H1 (cell line): ENCODE measurements at regions not wholly inside any gene's neighbourhood (a gene's known extent, or its start where the extent isn't known, plus 50 kb on each side); places are given as distances from the start of the nearest gene placed in this dataset.

Experiments
- CTCF ChIA-PET: fragments of 300-600 bp; sonication (Branson Sonifier 250); formaldehyde crosslinking; loops from one replicate; lab custom pipeline; 2021; ENCODE audit not compliant: partially characterized antibody; lab: Charles Lee
- POLR2A ChIA-PET: fragments of 300-600 bp; sonication (Branson Sonifier 250); formaldehyde crosslinking; loops from one replicate; lab custom pipeline; 2021; ENCODE audit warnings: inconsistent platforms; ENCODE audit not compliant: partially characterized antibody; lab: Charles Lee
- DNase-seq, 2 experiments: peaks; one replicate each; pipeline versions ENCODE4 v3.0.0 to v3.0.0-alpha.2; 2010 to 2022; ENCODE audit warnings: low spot score in 2 of 2, low read depth in 1 of 2, mixed read lengths in 1 of 2
- FAIRE-seq: peaks from 2 replicates; lab custom pipeline; 2011; peaks lifted over from hg19 to GRCh38; lab: Jason Lieb, UNC
- H2AFZ ChIP-seq: 2 replicates; pipeline ENCODE4 v1.8.1; 2012; ENCODE audit warnings: low read length, inconsistent platforms
- H2AK5ac ChIP-seq: 2 replicates; pipeline ENCODE4 v1.6.1; 2013; ENCODE audit warnings: low read depth, low read length
- H2BK120ac ChIP-seq: replicated peaks from 2 replicates; pipeline ENCODE3; 2013; ENCODE audit warnings: low read depth, low read length, inconsistent platforms
- H2BK12ac ChIP-seq: 2 replicates; pipeline ENCODE4 v1.6.1; 2013; ENCODE audit warnings: low read depth, low read length
- H2BK15ac ChIP-seq: 2 replicates; pipeline ENCODE4 v1.6.1; 2013; ENCODE audit warnings: low read length
- H2BK20ac ChIP-seq: 2 replicates; pipeline ENCODE4 v1.6.1; 2013; ENCODE audit warnings: low read length
- H2BK5ac ChIP-seq: 2 replicates; pipeline ENCODE4 v1.6.1; 2013; ENCODE audit warnings: low read depth, low read length
- H3K14ac ChIP-seq: 2 replicates; pipeline ENCODE4 v1.6.1; 2013; ENCODE audit warnings: inconsistent platforms; ENCODE audit not compliant: insufficient read length
- H3K18ac ChIP-seq: 2 replicates; pipeline ENCODE4 v1.6.1; 2013; ENCODE audit warnings: low read length; ENCODE audit errors: extremely low read depth
- H3K23ac ChIP-seq: 2 replicates; pipeline ENCODE4 v1.6.1; 2013; ENCODE audit warnings: inconsistent platforms; ENCODE audit not compliant: insufficient read length
- H3K23me2 ChIP-seq: 2 replicates; pipeline ENCODE4 v1.6.1; 2013; ENCODE audit warnings: low read depth, low read length
- H3K27ac ChIP-seq: 2 replicates; pipeline ENCODE4 v1.6.1; 2011; ENCODE audit warnings: low read depth, low read length, inconsistent platforms
- H3K27me3 ChIP-seq, 4 experiments: replicated peaks in 1 of 4; 1 replicate in 1 of 4; 2 replicates in 3 of 4; pipeline versions ENCODE4 v1.6.1 to v1.8.1; 2011 to 2013; ENCODE audit warnings: low read length in 3 of 4, mild to moderate bottlenecking in 3 of 4, inconsistent platforms in 2 of 4, mixed read lengths in 2 of 4, moderate library complexity in 1 of 4; ENCODE audit not compliant: control insufficient read depth in 3 of 4, insufficient read depth in 3 of 4; ENCODE audit errors: extremely low read depth in 1 of 4
- H3K36me3 ChIP-seq, 4 experiments: 2 replicates each; pipeline versions ENCODE4 v1.6.1 to v1.8.1; 2011 to 2013; ENCODE audit warnings: mild to moderate bottlenecking in 4 of 4, low read length in 3 of 4, moderate library complexity in 2 of 4, control low read depth in 1 of 4, inconsistent platforms in 1 of 4; ENCODE audit not compliant: insufficient read depth in 4 of 4, control insufficient read depth in 2 of 4
- H3K4ac ChIP-seq: replicated peaks from 2 replicates; pipeline ENCODE3; 2013; ENCODE audit warnings: low read length, low read depth, mixed read lengths, inconsistent platforms; ENCODE audit not compliant: insufficient read length
- H3K4me1 ChIP-seq, 4 experiments: replicated peaks in 1 of 4; 1 replicate in 1 of 4; 2 replicates in 3 of 4; pipeline versions ENCODE4 v1.6.1 to v1.8.1; 2011 to 2013; ENCODE audit warnings: low read length in 3 of 4, inconsistent platforms in 2 of 4, mixed read lengths in 1 of 4; ENCODE audit not compliant: insufficient read depth in 4 of 4, control insufficient read depth in 3 of 4
- H3K4me2 ChIP-seq, 2 experiments: 2 replicates each; pipeline versions ENCODE4 v1.6.1 to v1.8.1; 2011 to 2013; ENCODE audit warnings: low read depth in 2 of 2, low read length in 2 of 2, control low read depth in 1 of 2, inconsistent platforms in 1 of 2, mild to moderate bottlenecking in 1 of 2; ENCODE audit not compliant: insufficient read depth in 1 of 2
- H3K4me3 ChIP-seq, 4 experiments: fragments of 200-600, 300-600 bp in 1 of 4; sonication (generic), shearing (Covaris generic), sonication (Bioruptor Twin) in 1 of 4; 2 replicates each; pipeline versions ENCODE4 v1.5.1 to v1.8.1; 2011 to 2016; ENCODE audit warnings: low read length in 4 of 4, low read depth in 3 of 4, control low read depth in 2 of 4, inconsistent platforms in 2 of 4, mild to moderate bottlenecking in 2 of 4, mixed read lengths in 1 of 4, moderate library complexity in 1 of 4; ENCODE audit not compliant: insufficient read depth in 2 of 4; ENCODE audit errors: extremely low read depth in 1 of 4
- H3K56ac ChIP-seq: replicated peaks from 2 replicates; pipeline ENCODE3; 2013; ENCODE audit warnings: low read depth, mild to moderate bottlenecking, mixed read lengths, low read length, inconsistent platforms; ENCODE audit not compliant: insufficient read length
- H3K79me1 ChIP-seq: 2 replicates; pipeline ENCODE4 v1.6.1; 2013; ENCODE audit warnings: low read depth, low read length, control low read depth
- H3K79me2 ChIP-seq, 2 experiments: 2 replicates each; pipeline versions ENCODE4 v1.6.1 to v1.8.1; 2012 to 2013; ENCODE audit warnings: low read length in 2 of 2, mild to moderate bottlenecking in 2 of 2, inconsistent platforms in 1 of 2; ENCODE audit not compliant: insufficient read depth in 2 of 2, control insufficient read depth in 1 of 2
- H3K9ac ChIP-seq, 4 experiments: replicated peaks in 1 of 4; 1 replicate in 1 of 4; 2 replicates in 3 of 4; pipeline versions ENCODE4 v1.6.1 to v1.8.1; 2011 to 2013; ENCODE audit warnings: low read depth in 3 of 4, low read length in 3 of 4, control low read depth in 2 of 4, mild to moderate bottlenecking in 2 of 4, moderate library complexity in 2 of 4, inconsistent platforms in 1 of 4; ENCODE audit errors: extremely low read depth in 1 of 4
- H3K9me3 ChIP-seq, 2 experiments: 2 replicates each; pipeline versions ENCODE4 v1.6.1 to v1.8.1; 2012 to 2013; ENCODE audit warnings: mild to moderate bottlenecking in 2 of 2, moderate library complexity in 2 of 2, control low read depth in 1 of 2, inconsistent platforms in 1 of 2, low read depth in 1 of 2, low read length in 1 of 2, mixed read lengths in 1 of 2; ENCODE audit not compliant: insufficient read depth in 2 of 2
- H4K20me1 ChIP-seq, 2 experiments: replicated peaks in 1 of 2; 2 replicates each; pipeline versions ENCODE3 to v1.8.1; 2011 to 2013; ENCODE audit warnings: inconsistent platforms in 2 of 2, low read length in 2 of 2, mild to moderate bottlenecking in 1 of 2; ENCODE audit not compliant: insufficient read depth in 2 of 2, control insufficient read depth in 1 of 2
- H4K5ac ChIP-seq: 2 replicates; pipeline ENCODE4 v1.6.1; 2013; ENCODE audit warnings: low read length, low read depth, mixed read lengths, inconsistent platforms; ENCODE audit not compliant: insufficient read length
- H4K8ac ChIP-seq: 2 replicates; pipeline ENCODE4 v1.8.0; 2013; ENCODE audit warnings: mild to moderate bottlenecking, moderate library complexity, low read length, inconsistent platforms; ENCODE audit not compliant: insufficient read depth; ENCODE audit errors: extremely low read depth
- H4K91ac ChIP-seq: replicated peaks from 2 replicates; pipeline ENCODE3; 2013; ENCODE audit warnings: low read length, mixed read lengths, inconsistent platforms; ENCODE audit not compliant: insufficient read length
- BCL11A ChIP-seq, 2 experiments: IDR thresholded peaks; one replicate each; pipeline ENCODE4 v1.6.1; 2011; ENCODE audit warnings: low read depth in 2 of 2, low read length in 2 of 2, mild to moderate bottlenecking in 2 of 2
- BRCA1 ChIP-seq: IDR thresholded peaks from 2 replicates; pipeline ENCODE4 v1.6.1; 2012; ENCODE audit warnings: low read depth, low read length, improper control_type of control experiment
- CBX5 ChIP-seq: fragments of 300-800, 300-1000 bp; sonication (generic); IDR thresholded peaks from 2 replicates; pipeline ENCODE4 v1.7.1; 2016; ENCODE audit warnings: antibody characterized with exemption, low read length, low read depth
- EZH2 ChIP-seq: fragments of 200-600 bp; sonication (generic); IDR thresholded peaks from 2 replicates; pipeline ENCODE4 v1.7.1; 2012; ENCODE audit warnings: low read depth, mild to moderate bottlenecking, moderate library complexity, low read length, inconsistent platforms; ENCODE audit not compliant: severe bottlenecking
- FOSL1 ChIP-seq: IDR thresholded peaks from 2 replicates; pipeline ENCODE4 v1.6.1; 2011; ENCODE audit warnings: mild to moderate bottlenecking, low read depth, low read length, moderate library complexity; ENCODE audit not compliant: insufficient read depth
- HDAC6 ChIP-seq: IDR thresholded peaks from one replicate; pipeline ENCODE4 v1.7.1; 2012; ENCODE audit warnings: low read depth, mild to moderate bottlenecking, inconsistent platforms, low read length, moderate library complexity
- JUN ChIP-seq: IDR thresholded peaks from 2 replicates; pipeline ENCODE4 v1.6.1; 2011; ENCODE audit warnings: low read depth, mild to moderate bottlenecking, improper control_type of control experiment, low read length
- PHF8 ChIP-seq: fragments of 200-600 bp; sonication (generic); conservative IDR thresholded peaks from 2 replicates; pipeline ENCODE4 v1.7.1; 2012; ENCODE audit warnings: low read depth, mild to moderate bottlenecking, inconsistent platforms, low read length, moderate library complexity
- RAD21 ChIP-seq, 2 experiments: IDR thresholded peaks in 1 of 2; conservative IDR thresholded peaks in 1 of 2; 2 replicates each; pipeline ENCODE4 v1.6.1; 2011; ENCODE audit warnings: low read depth in 2 of 2, low read length in 2 of 2, improper control_type of control experiment in 1 of 2, inconsistent platforms in 1 of 2, mild to moderate bottlenecking in 1 of 2, moderate library complexity in 1 of 2
- RNF2 ChIP-seq: fragments of 200-900, 300-1000 bp; sonication (generic); IDR thresholded peaks from 2 replicates; pipeline ENCODE4 v1.7.1; 2016; ENCODE audit warnings: borderline replicate concordance, low read depth, mild to moderate bottlenecking, antibody characterized with exemption, low read length; ENCODE audit not compliant: poor library complexity, severe bottlenecking; ENCODE audit errors: missing control alignments
- TAF7 ChIP-seq: optimal IDR thresholded peaks from 2 replicates; pipeline ENCODE3; 2011; ENCODE audit warnings: low read depth, mild to moderate bottlenecking, inconsistent platforms, low read length, moderate library complexity, borderline replicate concordance
- ZNF274 ChIP-seq: IDR thresholded peaks from 2 replicates; pipeline ENCODE4 v1.7.0; 2012; ENCODE audit warnings: low read length, borderline replicate concordance; ENCODE audit errors: extremely low read depth
- WGBS, 2 experiments: shearing (Covaris generic) in 1 of 2; methylation state at CpG; one replicate each; pipeline versions ENCODE4 v1.1.6 to v1.1.7; 2013 to 2015; ENCODE audit warnings: low lambda C conversion rate in 2 of 2, mixed read lengths in 2 of 2, inconsistent platforms in 1 of 2, low coverage in 1 of 2, missing lambda C conversion rate in 1 of 2; ENCODE audit not compliant: insufficient replicate concordance in 2 of 2, insufficient coverage in 1 of 2, insufficient read length in 1 of 2; ENCODE audit errors: extremely low coverage in 1 of 2, missing lambda C conversion rate in 1 of 2; 5-methylcytosine and 5-hydroxymethylcytosine counted together
- TF ChIP-seq, protein P1 (sequence below): IDR thresholded peaks from 2 replicates; pipeline ENCODE4 v1.6.1; 2011; ENCODE audit warnings: low read depth, mild to moderate bottlenecking, low read length; ENCODE audit not compliant: insufficient read depth

DNA sequence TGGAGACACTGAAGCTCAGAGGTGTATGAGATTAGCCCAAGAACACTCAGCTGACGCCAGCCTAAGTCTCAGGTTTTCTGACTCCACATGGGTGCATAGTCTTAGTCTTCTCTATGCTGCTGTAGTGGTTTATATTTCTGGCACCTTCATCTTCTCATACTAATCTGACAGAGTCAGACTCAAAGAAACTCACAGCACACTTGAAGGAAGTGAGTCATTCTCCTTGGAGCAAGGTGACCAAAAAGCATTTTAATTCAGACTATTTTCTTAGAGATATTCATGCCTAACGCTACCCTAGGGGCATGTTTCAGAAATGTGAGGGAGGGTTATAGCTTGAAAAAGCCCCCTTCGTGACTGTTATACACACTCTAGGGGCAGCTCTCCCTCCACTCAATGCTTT lies 775.3 kb upstream of the ARPP21 start:
- no peak overlapping the region for H3K14ac ChIP-seq
- H2BK12ac ChIP-seq, result no peak overlapping the region
- H3K23me2 ChIP-seq, result no peaks in the 10 kb centered on the region
- no peak overlapping the region for H3K4me2 ChIP-seq
- peaks cover 5 to 11% (median 7%) of the 10 kb centered on the region in 4 experiments; a peak in 6 of 7 replicates for H3K4me1 ChIP-seq
- H3K23ac ChIP-seq, result no peak overlapping the region
- H4K91ac ChIP-seq, result no peak overlapping the region
- FAIRE-seq (no peak), DNase-seq (no peak)
- H2BK15ac ChIP-seq, result no peak overlapping the region
- H4K8ac ChIP-seq, result no peak overlapping the region
- no peak overlapping the region for H2AK5ac ChIP-seq
- no peak overlapping the region for H2BK5ac ChIP-seq
- WGBS, 2 experiments, result 95% methylated on average over 3 of the region's 3 CpGs; no CpG with 5 or more reads in 1 of the 2 experiments
- no peak overlapping the region for H2BK20ac ChIP-seq
- H4K5ac ChIP-seq, result no peak overlapping the region
- H2BK120ac ChIP-seq, result no peak overlapping the region
- CTCF ChIA-PET, result interaction anchor here (1.3 to 1.4 kb wide), 2 partner anchors 16 to 19 kb away, joined by 4 to 6 read pairs; no protein-coding TSS in a partner anchor
- no peak overlapping the region for H3K9ac ChIP-seq
- H2AFZ ChIP-seq, result no peak overlapping the region
- POLR2A ChIA-PET, result no interaction called here
- no peak overlapping the region for H3K27ac ChIP-seq
- no peaks in the 10 kb centered on the region for H3K79me2 ChIP-seq
- H3K79me1 ChIP-seq, result no peaks in the 10 kb centered on the region
- no peaks in the 10 kb centered on the region for H3K9me3 ChIP-seq
- no peak overlapping the region for H3K56ac ChIP-seq
- H3K4me3 ChIP-seq, result no peak overlapping the region
- H4K20me1 ChIP-seq, result no peaks in the 10 kb centered on the region
- H3K36me3 ChIP-seq, result no peaks in the 10 kb centered on the region
- H3K18ac ChIP-seq, result no peak overlapping the region
- H3K27me3 ChIP-seq, result no peaks in the 10 kb centered on the region
- no peak overlapping the region for H3K4ac ChIP-seq
- TF ChIP-seq HDAC6, result no peak
- TF ChIP-seq EZH2, result no peak
- no peak for TF ChIP-seq TAF7
- no peak for TF ChIP-seq BCL11A (IDR thresholded peaks at IDR 0.05; ENCODE audit: low read depth in 2 of 2, low read length in 2 of 2)
- no peak for TF ChIP-seq ZNF274
- TF ChIP-seq JUN, result no peak
- TF ChIP-seq FOSL1, result no peak
- no peak for TF ChIP-seq BRCA1
- no peak for TF ChIP-seq RAD21 (IDR thresholded peaks at IDR 0.05 in 1 of 2, conservative IDR thresholded peaks at IDR 0.05 in 1 of 2; ENCODE audit: low read depth in 2 of 2, low read length in 2 of 2)
- no peak for TF ChIP-seq PHF8
- no peak for TF ChIP-seq CBX5
- no peak for TF ChIP-seq RNF2
- TF ChIP-seq, protein P1, sequence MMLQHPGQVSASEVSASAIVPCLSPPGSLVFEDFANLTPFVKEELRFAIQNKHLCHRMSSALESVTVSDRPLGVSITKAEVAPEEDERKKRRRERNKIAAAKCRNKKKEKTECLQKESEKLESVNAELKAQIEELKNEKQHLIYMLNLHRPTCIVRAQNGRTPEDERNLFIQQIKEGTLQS, result no peak
